Middle frontal gyrus (tissue), 1 donor: ENCODE measurements at regions not wholly inside any gene's neighbourhood (a gene's known extent, or its start where the extent isn't known, plus 50 kb on each side); places are given as distances from the start of the nearest gene placed in this dataset.
"Not testable (repeated sequence)": the region's sequence is repeated elsewhere in the genome, so short reads cannot be mapped to it uniquely, and the experiment has no call there.

Experiments used
- DNase-seq: peaks from one replicate; pipeline ENCODE4 v3.0.0-alpha.2; 2015; ENCODE audit warnings: low spot score; ENCODE audit errors: extremely low spot score

DNA sequence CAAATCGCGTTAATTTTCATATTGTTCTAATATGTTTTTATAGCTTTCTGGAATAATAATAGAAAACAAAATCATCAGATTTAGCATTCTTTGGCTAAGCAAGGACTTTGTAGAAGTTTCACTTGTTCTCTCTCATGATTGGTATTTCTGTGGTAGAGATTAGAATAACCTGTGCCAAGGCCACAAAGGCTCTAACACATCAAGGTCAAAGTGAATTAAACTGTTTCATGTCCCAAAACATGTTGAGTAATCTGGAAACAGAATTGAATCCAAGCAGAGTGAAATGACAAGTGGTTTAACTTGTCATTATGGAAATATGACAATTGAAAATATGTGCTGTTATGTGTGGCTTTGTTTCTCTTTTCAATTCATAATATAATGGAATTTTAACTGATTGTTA lies 617.4 kb downstream of the CCDC85A start:
- DNase-seq: no peak

DNA sequence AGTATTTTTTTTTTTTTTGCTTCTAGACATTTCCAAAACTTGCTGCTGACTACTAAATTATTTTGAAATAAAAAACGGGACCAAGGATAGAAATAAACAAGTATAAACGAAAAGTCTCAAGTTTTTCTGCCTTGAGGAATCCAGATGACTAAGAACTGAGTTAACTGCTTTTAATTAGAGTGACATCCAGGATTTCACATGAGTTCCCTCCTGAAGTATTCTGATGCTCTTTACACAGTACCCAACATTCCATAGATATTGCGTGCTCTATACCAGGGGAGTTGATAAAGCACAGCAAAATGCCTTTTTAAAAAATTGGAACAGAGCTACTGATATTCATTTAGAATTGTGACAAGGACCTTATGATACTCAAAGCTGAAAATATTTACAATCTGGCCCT lies 618.0 kb downstream of the CCDC85A start:
- no peak for DNase-seq

DNA sequence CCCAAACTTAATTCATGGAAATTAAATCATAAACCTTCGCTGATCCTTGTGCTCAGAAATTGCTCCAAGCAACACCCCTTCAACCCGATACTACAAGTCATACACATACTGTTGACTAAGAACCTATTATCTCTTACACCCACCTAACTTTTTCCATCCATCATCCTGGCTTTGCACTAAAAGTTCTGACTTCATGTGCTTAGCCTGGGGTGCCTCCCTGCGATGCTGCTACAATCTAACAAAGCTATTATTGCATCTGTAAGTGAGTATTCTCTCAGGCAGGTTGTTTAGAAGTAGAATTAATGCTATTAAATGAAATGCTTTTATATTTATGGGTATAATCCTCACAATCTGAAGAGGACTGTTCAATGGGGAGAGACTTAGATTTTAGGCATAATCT lies 619.8 kb downstream of the CCDC85A start:
- DNase-seq: no peak

DNA sequence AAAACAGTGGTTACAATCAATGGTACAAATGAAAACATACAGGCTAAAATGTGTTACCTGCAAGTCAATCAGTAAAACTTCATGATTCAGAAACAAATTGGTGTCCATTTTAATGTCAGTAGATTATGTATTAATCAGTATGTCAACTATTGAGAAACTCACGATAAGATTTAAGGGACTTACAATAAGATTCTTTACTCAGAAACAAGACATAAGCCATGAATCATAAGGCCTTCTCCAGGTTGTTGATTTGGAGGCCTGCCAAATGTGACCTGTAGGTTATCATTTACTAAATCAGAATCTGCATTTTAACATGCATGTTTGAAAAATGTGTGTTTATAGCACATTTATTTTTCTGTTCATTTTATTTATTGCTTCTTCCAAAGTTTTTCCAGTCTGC lies 623.1 kb downstream of the CCDC85A start:
- DNase-seq: no peak

DNA sequence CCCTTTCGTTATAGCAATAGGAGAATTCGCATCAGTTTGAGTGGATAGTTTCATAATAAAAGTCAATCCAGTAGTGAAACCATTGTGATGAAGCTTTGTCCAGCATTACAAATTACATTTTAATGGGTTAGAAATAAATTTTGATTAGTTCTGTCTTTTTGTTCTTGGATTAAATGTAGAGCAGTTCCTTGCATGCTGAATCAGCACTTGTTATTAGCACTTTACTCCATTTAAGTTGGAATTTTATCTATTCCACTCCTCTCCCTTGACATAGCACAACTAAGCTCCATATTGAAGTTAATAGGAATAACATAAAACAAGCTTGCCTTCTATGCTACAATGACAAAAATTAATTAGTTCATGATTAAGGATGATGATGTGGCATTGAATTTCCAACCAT lies 624.1 kb downstream of the CCDC85A start:
- no peak for DNase-seq

DNA sequence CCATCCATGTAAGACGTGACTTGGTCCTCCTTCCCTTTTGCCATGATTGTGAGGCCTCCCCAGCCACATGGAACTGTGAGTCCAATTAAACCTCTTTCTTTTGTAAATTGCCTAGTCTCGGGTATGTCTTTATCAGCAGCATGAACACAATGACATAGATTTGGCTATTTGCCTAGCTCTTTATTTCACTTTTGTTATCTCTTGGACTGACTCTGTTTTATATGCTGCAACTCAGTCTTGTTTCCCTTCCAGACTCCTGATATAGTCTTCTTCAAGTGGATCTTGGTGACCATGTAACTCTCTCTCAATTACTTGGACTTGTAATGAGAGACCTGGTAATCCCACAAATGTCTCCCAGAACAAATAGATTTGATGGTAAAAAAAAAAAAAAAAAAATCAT lies 627.6 kb downstream of the CCDC85A start:
- no peak for DNase-seq

DNA sequence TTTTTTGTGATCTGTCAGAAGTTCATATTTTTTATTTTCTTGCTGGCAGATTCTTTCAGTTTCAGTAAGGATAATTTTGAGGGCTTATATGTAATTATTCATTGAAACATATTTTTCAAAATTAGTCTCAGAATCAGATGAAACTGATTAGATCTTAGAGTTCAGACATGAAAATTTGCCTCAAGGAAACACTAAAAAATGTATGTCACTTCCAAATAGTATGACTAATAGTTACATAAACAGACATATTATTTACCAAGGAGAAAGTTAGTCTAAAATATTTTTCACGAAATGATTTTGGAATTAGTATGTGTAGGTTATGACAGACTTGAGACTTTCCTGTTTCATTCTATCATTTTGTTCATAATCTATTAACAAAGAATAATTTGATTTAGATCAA lies 628.6 kb downstream of the CCDC85A start:
- no peak for DNase-seq

DNA sequence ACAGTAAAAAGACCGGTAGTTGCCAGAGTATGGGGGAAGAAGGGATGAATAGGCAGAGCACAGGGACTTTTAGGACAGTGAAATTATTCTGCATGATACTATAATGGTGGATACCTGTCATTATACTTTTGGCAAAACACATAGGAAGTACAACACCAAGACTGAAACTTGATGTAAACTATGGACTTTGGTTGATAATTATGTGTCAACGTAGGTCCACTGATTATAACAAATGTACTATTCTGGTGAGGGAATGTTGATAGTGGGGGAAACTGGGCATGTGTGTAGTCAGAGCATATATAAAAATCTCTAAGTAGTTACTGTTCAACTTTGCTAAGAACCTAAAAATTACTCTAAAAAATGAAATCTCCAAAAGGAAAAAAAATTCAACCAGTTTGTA lies 629.7 kb downstream of the CCDC85A start:
- DNase-seq: no peak

DNA sequence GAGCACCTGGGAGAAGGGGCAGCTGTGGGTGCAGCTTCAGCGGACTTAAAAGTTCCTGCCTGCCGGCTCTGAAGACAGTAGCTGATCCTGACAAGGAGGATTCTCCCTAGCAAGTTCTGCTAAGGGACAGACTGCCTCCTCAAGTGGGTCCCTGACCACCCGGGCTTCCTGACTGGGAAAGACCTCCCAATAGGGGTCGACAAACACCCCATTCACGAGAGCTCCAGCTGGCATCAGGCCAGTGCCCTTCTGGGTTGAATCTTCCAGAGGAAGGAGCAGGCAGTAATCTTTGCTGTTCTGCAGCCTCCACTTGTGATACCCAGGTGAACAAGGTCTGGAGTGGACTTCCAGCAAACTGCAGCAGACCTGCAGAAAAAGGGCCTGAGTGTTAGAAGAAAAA lies 632.9 kb downstream of the CCDC85A start:
- no peak for DNase-seq

DNA sequence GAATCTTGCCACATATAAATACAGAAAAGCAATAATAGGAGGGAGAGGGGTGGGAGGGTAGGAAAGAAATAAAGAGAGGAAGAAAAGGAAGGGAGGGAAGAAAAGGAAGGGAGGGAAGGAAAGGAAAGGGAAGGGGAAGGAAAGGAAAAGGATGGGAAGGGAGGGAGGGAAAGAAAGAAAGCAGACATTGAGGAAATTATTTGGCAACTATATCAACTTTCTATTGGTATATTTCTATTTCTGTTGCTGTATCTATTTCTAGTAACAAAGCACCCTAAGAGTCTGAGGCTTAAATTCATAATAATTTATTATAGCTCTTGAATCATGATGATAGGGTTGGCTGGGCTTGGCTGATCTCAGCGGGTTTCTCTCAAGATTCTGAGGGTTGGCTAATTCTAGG lies 648.0 kb downstream of the CCDC85A start:
- no peak for DNase-seq

DNA sequence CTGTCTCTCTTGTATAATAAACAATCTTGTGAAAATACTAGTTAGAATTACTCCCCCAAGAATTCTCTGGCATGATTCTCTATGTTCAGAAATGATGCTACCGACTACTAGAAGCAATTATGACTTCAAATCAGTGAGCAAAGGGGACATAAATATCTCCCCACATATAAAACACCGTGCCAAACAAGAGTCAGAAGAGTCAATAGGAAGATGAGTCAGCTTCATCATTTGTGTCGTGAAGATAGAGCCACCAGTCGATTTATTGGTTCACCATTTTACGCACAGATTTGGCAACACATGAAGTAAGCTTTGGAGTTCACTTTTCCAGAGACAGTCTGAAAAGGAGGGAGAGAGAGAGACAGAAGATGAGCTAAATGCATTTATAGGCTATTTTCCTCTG lies 650.9 kb downstream of the CCDC85A start:
- no peak for DNase-seq

DNA sequence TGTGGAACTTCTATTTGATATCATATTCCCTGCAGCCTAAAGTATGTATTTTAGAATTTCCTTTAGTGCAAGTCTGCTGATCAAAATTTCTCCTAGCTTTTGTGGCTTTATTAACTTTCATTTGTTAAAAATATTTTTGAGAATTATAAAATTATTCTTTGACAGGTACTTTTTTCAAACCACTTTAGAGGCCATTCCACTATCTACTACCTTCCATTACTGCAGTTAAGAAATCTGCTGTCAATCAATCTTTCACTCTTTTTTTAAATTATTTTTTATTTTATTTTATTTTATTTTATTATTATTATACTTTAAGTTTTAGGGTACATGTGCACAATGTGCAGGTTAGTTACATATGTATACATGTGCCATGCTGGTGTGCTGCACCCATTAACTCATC lies 656.2 kb downstream of the CCDC85A start:
- not testable (repeated sequence) for DNase-seq

DNA sequence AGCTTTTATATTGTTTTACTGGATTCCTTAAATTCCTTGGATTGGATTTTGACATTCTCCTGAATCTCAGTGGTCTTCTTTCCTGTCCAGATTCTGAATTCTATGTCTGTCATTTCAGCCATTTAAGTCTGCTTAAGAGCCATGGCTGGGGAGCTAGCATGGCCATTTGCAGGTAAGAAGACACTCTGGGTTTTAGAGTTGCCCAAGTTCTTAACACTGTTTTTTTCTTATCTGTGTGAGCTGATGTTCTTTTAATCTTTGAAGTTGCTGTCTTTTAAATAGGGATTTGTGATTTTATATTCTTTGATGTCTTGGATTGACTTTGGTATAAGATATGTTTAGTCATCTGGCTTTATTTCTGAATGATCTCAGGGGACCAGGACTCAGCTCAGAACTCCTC lies 677.2 kb downstream of the CCDC85A start:
- DNase-seq: no peak

DNA sequence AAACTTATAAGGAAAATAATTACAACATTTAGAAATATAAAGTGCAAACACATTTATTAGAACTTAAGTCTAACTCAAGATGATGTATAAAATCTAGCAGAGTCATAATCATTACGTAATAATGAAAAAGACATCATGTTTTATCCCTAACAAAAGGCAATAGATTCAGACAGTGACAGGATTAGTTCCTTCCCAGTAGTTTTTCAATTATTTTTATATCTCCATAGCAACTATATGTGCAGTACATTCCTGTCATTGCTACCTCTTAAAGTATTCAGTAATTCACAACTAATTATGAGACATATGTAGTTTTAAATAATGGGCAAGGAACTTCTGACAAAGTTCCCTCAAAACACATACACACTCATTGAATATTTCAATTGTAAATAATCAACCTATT lies 687.9 kb downstream of the CCDC85A start:
- DNase-seq: no peak

DNA sequence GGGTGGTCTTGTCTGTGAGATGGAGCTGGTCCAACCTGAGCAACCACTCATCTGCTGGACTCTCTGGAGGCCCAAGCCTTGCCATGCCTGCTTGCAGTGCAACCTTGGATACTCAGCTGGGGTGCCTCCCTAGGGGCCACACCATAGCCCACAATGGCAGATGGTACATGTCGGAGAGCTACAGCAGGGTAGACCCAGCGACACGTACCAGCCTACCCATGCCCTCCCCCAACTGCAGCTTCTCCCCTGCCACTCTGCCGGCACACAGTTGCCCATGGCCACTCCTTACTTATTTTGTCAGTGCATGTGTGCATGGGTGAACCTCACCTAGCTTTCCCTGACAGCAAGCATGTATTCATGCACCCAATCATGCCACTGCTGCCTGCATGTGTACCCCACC lies 690.9 kb downstream of the CCDC85A start:
- no peak for DNase-seq

DNA sequence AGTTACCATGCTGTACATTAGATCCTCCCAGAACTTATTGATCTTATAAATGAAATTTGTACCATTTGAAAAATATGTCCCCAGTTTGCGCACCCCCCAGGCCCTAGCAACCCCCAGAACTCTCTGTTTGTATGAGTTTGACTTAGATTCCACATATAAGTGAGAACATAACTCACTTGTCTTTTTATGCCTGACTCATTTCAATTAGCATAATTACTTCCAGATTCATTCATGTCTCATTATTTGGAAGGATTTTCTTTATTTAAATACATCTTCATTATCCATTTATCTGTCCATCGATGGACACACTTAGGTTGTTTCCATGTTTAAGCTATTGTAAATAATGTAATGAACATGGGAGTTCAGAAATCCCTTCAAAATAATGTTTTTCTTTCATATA lies 705.9 kb downstream of the CCDC85A start:
- no peak for DNase-seq

DNA sequence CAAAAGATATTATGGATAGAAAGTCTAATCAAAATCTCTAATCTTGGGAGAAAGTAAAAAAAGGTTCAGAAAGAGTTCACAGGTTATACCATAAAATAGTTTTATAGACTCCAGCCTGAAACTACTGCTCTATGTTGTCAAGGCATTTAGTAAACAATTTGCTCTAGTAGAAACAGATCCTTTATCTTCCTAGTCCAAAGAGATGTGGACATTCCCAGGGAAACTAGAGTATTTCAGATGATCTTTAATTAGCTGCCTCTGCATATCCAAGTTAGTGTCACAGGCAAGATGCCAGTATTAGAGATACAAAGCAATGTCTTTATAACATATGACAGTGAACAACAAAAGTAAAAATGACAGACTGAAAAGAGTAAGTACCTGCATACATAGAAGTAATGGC lies 708.6 kb downstream of the CCDC85A start:
- DNase-seq: no peak

DNA sequence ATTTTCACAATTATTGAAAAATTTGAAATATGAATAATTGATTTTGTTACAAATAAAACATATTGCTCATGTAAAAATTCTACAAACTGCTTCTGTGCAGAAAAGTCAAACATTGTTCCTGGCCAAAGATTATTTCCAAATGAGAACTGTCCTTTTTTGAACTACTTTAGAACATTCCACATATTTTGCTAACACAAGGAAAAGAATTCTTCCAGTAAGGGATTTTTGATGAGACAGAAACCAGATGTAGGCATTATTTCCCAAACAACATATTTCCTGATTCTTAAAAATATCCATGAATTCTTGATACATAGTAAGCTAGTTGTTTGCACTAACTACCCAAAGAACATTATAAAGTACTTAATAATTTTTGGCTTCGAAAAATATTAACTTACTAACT lies 715.2 kb downstream of the CCDC85A start:
- DNase-seq: no peak

DNA sequence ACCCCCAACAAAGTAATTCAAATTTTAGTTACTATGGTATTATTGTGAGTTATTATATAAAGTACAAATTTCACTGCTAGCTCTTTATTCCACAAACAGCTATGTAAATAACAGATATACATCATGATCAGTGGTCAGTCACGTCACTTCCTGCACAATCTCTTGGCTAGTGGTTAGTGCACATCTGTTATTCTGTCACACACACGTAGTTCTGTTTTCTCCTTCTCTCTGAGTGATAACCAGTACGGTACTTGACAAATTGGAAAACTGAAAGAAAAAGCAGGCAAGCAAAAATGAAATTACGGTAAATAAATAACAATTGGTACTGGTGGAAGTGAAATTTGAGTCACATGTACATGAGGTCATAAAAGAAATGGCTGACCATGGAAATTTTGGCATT lies 728.7 kb downstream of the CCDC85A start:
- no peak for DNase-seq

DNA sequence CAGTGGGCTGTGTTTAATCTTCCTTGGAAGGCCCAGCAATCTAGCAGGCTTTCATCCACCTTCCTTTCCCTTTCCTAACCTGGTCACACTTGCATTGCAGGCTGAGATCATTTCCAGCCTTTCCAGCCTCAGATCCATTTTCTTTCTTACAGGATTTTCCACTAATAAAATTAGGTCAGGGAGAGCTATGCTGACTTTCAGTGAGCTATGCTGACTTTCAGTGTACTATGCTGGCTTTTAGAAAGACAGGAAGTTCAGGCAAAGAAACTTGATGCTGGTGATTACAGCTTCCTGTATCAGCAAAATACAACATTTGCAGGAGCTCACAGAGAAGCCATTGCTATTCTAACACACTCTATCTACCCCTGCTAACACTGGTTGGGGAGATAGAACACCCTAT lies 735.0 kb downstream of the CCDC85A start:
- DNase-seq: no peak

DNA sequence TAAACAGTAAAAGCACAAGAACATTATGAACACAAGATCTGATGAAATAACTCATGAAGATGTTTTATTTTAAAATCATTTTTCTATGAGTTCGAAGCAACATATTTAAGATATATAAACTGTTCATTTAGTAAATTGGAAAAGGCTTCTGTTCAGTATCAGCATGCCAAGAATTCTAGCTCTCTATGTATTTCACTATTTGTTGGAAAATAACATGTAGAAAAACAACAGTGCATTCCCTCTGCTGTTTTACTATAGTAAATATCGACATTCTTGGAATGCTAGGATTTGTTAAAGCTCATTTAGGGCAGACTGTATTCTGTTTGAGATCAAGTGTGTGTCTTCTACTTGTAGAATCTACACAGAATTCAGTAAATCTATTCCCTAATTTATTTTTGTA lies 750.2 kb downstream of the CCDC85A start:
- no peak for DNase-seq

DNA sequence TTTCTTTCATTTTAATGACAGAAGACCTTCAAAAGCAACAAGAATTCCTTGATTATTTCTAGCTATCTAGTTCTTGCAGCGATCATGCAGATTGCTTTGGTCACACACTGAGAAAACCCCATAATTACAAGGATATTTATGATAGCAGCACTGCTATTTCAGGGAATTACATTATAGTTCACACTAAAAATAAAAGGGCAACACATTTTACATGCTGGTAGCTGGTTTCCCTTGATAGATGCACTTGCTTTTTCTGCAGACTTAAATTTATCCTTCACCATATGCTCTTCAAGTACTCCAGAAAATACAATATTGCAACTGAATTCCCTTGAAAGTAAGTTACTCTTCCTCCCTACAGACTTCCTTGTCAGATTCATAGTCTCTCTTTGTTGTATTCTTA lies 751.1 kb downstream of the CCDC85A start:
- no peak for DNase-seq

DNA sequence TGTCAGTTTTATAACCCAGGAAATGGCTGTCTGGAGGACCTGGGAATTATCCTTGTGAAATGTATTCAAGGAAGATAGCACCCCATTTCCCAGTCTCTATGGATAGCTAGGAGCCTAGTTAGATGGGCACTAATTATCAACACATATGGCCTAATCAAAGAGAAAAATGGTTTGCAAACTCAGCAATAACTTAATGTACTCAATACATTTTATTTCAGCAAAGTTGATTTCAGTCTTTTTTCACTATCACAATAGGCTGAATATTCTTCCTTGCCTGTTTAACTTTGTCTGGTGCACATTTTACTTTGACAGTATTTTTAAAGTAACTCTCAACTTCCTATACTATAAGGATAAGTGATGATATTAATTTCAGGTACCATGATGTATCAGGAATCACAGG lies 756.3 kb downstream of the CCDC85A start:
- DNase-seq: no peak

DNA sequence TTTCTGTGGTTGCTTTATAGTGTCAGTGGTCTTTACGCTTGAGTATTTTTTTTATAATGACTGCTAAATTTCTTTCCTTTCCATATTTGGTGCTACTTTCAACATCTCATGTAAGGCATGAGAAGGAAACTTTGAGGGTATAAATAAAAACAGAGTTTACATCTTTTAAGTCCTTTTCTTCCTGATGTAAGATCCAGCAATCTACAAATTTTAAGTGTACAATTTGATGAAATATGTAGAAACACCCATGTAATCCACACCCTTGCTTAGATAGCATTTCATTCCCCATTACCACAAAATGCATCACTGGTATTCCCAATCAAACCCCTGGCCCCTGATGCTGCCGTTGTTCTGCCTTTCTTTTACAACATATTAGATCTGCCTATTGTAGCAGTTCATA lies 769.1 kb downstream of the CCDC85A start:
- no peak for DNase-seq

DNA sequence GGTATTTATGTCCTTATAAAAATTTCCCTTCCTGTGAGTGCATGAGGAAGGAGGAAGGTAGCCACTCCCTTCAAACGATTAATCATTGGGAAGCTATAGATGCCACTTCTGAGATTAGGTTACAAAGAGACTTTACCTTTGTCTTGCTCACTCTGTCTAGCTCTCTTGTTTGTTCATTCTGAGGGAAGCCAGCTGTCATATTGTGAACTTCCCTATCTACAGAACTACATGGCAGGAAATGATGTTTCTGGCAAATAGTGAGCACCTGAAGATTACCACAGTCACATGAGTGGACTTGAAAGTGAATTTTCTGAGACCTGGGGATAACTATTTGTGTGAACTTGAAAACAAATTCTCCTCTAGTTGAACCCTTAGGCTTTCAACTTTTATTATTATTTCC lies 776.8 kb downstream of the CCDC85A start:
- no peak for DNase-seq
